OCI-LY1 (cell line): ENCODE measurements at regions not wholly inside any gene's neighbourhood (a gene's known extent, or its start where the extent isn't known, plus 50 kb on each side); places are given as distances from the start of the nearest gene placed in this dataset.

Source experiments
- H2AFZ ChIP-seq: fragments of 200-600 bp; sonication (generic), shearing (Covaris generic); 2 replicates; pipeline ENCODE4 v1.6.0; 2014; ENCODE audit warnings: antibody characterized with exemption, mild to moderate bottlenecking, low read length
- H3F3A ChIP-seq: fragments of 200-600 bp; sonication (generic), shearing (Covaris generic); 2 replicates; pipeline ENCODE4 v1.6.0; 2014; ENCODE audit warnings: mild to moderate bottlenecking, antibody characterized with exemption, low read length, moderate library complexity; ENCODE audit not compliant: insufficient read depth
- H3K27ac ChIP-seq: fragments of 200-600 bp; sonication (generic); 2 replicates; pipeline ENCODE4 v1.5.1; 2014; ENCODE audit warnings: low read length, mixed run types, mild to moderate bottlenecking, low read depth; ENCODE audit not compliant: poor library complexity, severe bottlenecking
- H3K27me3 ChIP-seq: fragments of 200-600 bp; sonication (generic); 2 replicates; pipeline ENCODE4 v1.6.0; 2014; ENCODE audit warnings: antibody characterized with exemption, mild to moderate bottlenecking, low read length, moderate library complexity; ENCODE audit not compliant: insufficient read depth
- H3K36me3 ChIP-seq: fragments of 200-600 bp; sonication (generic); 2 replicates; pipeline ENCODE4 v1.6.1; 2014; ENCODE audit warnings: mild to moderate bottlenecking, antibody characterized with exemption, low read length, moderate library complexity, mixed read lengths; ENCODE audit not compliant: insufficient read depth
- H3K4me1 ChIP-seq: fragments of 200-600 bp; sonication (generic); 2 replicates; pipeline ENCODE4 v1.5.1; 2014; ENCODE audit warnings: mild to moderate bottlenecking, low read length, moderate library complexity; ENCODE audit not compliant: insufficient read depth, severe bottlenecking
- H3K4me2 ChIP-seq: fragments of 200-600 bp; sonication (generic), shearing (Covaris generic); 2 replicates; pipeline ENCODE4 v1.6.1; 2014; ENCODE audit warnings: low read length
- H3K4me3 ChIP-seq: fragments of 200-600 bp; sonication (generic); 2 replicates; pipeline ENCODE4 v1.5.1; 2014; ENCODE audit warnings: low read length, low read depth, mild to moderate bottlenecking, mixed read lengths; ENCODE audit not compliant: poor library complexity, severe bottlenecking
- H3K79me2 ChIP-seq: fragments of 200-600 bp; shearing (Covaris generic); 2 replicates; pipeline ENCODE4 v1.6.1; 2016; ENCODE audit warnings: mixed run types, low read length, mixed read lengths; ENCODE audit not compliant: insufficient read depth
- H3K9ac ChIP-seq: fragments of 200-600 bp; sonication (generic), shearing (Covaris generic); 2 replicates; pipeline ENCODE4 v1.6.1; 2014; ENCODE audit warnings: mild to moderate bottlenecking, low read length, mixed read lengths
- H3K9me2 ChIP-seq: fragments of 200-600 bp; sonication (generic), shearing (Covaris generic); 2 replicates; pipeline ENCODE4 v1.6.1; 2014; ENCODE audit warnings: low read depth, mild to moderate bottlenecking, low read length, mixed read lengths
- H3K9me3 ChIP-seq: fragments of 200-600 bp; shearing (Covaris generic); 2 replicates; pipeline ENCODE4 v1.6.1; 2014; ENCODE audit warnings: low read length, mixed read lengths
- H4K20me1 ChIP-seq: fragments of 200-600 bp; sonication (generic), shearing (Covaris generic); 2 replicates; pipeline ENCODE4 v1.6.0; 2016; ENCODE audit warnings: mild to moderate bottlenecking, low read length; ENCODE audit not compliant: insufficient read depth
- EZH2 ChIP-seq: fragments of 200-600 bp; sonication (generic), shearing (Covaris generic); IDR thresholded peaks from 2 replicates; pipeline ENCODE4 v1.8.0; 2017; ENCODE audit warnings: borderline replicate concordance, mixed run types, mild to moderate bottlenecking, antibody characterized with exemption, low read length, moderate library complexity, mixed read lengths
- TF ChIP-seq, protein P1 (sequence below): fragments of 200-600 bp; sonication (generic), shearing (Covaris generic); IDR thresholded peaks from 2 replicates; pipeline ENCODE4 v1.5.1; 2017; ENCODE audit warnings: mild to moderate bottlenecking, antibody characterized with exemption, low read length, moderate library complexity, mixed read lengths

GRCh38 chr2:104702031-104702850, 151.7 kb upstream of the POU3F3 start:
- no peaks in the 10 kb centered on the region for H3K79me2 ChIP-seq
- no peak overlapping the region for H3K4me3 ChIP-seq
- H3K9me2 ChIP-seq: no peaks in the 10 kb centered on the region
- no peaks in the 10 kb centered on the region for H4K20me1 ChIP-seq
- H3K4me1 ChIP-seq: no peaks in the 10 kb centered on the region
- no peaks in the 10 kb centered on the region for H3K27me3 ChIP-seq
- no peaks in the 10 kb centered on the region for H3F3A ChIP-seq
- H2AFZ ChIP-seq: no peak overlapping the region
- TF ChIP-seq EZH2: no peak
- TF ChIP-seq, protein P1, sequence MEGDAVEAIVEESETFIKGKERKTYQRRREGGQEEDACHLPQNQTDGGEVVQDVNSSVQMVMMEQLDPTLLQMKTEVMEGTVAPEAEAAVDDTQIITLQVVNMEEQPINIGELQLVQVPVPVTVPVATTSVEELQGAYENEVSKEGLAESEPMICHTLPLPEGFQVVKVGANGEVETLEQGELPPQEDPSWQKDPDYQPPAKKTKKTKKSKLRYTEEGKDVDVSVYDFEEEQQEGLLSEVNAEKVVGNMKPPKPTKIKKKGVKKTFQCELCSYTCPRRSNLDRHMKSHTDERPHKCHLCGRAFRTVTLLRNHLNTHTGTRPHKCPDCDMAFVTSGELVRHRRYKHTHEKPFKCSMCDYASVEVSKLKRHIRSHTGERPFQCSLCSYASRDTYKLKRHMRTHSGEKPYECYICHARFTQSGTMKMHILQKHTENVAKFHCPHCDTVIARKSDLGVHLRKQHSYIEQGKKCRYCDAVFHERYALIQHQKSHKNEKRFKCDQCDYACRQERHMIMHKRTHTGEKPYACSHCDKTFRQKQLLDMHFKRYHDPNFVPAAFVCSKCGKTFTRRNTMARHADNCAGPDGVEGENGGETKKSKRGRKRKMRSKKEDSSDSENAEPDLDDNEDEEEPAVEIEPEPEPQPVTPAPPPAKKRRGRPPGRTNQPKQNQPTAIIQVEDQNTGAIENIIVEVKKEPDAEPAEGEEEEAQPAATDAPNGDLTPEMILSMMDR: no peak
- no peak overlapping the region for H3K9ac ChIP-seq
- H3K4me2 ChIP-seq: no peak overlapping the region
- H3K36me3 ChIP-seq: no peaks in the 10 kb centered on the region
- no peak overlapping the region for H3K27ac ChIP-seq
- no peaks in the 10 kb centered on the region for H3K9me3 ChIP-seq

DNA sequence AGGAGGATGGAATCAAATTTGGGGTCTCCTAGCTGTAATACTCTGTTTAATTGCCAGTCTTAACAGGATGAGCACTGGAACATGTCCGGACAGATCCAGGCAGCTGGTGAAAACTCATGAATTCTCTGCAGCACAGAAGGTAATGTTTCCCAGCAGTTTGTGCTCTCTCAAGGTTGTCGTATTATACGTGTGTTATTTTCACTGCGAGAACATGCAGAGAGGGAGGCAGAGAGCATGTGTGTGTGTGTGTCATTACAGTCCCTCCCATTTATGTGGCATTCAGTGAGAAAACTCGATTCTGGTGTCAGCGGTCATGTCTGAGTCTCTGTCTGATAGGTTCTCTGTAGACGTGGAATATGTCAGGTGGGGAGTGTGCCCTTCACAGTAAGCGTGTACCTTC, 150.2 kb upstream of the POU3F3 start:
- Histone ChIP-seq H3F3A (no peaks in the 10 kb centered on the region), H4K20me1 (no peaks in the 10 kb centered on the region), H3K4me2 (no peak overlapping the region), H3K9me3 (no peaks in the 10 kb centered on the region), H3K4me1 (no peaks in the 10 kb centered on the region), H3K27ac (no peak overlapping the region), H3K27me3 (no peaks in the 10 kb centered on the region), H3K4me3 (no peak overlapping the region), H3K9ac (no peak overlapping the region), H2AFZ (no peak overlapping the region), H3K36me3 (no peaks in the 10 kb centered on the region), H3K9me2 (no peaks in the 10 kb centered on the region), H3K79me2 (no peaks in the 10 kb centered on the region)
- TF ChIP-seq, protein P1: no peak
- TF ChIP-seq EZH2: no peak

GRCh38 chr2:104704496-104705245, 149.2 kb upstream of the POU3F3 start:
- Histone ChIP-seq H3K27ac (no peak overlapping the region), H3K27me3 (no peaks in the 10 kb centered on the region), H3K4me3 (no peak overlapping the region), H3K9me2 (no peaks in the 10 kb centered on the region), H3K36me3 (no peaks in the 10 kb centered on the region), H3F3A (no peaks in the 10 kb centered on the region), H3K9me3 (no peaks in the 10 kb centered on the region), H3K79me2 (no peaks in the 10 kb centered on the region), H2AFZ (no peak overlapping the region), H3K9ac (no peak overlapping the region), H3K4me2 (no peak overlapping the region), H3K4me1 (no peaks in the 10 kb centered on the region), H4K20me1 (no peaks in the 10 kb centered on the region)
- TF ChIP-seq, protein P1: no peak
- TF ChIP-seq EZH2: no peak
